ENCODE measurements at regions not wholly inside any gene's neighbourhood (a gene's known extent, or its start where the extent isn't known, plus 50 kb on each side); places are given as distances from the start of the nearest gene placed in this dataset.

- TF ChIP-seq, protein P1, sequence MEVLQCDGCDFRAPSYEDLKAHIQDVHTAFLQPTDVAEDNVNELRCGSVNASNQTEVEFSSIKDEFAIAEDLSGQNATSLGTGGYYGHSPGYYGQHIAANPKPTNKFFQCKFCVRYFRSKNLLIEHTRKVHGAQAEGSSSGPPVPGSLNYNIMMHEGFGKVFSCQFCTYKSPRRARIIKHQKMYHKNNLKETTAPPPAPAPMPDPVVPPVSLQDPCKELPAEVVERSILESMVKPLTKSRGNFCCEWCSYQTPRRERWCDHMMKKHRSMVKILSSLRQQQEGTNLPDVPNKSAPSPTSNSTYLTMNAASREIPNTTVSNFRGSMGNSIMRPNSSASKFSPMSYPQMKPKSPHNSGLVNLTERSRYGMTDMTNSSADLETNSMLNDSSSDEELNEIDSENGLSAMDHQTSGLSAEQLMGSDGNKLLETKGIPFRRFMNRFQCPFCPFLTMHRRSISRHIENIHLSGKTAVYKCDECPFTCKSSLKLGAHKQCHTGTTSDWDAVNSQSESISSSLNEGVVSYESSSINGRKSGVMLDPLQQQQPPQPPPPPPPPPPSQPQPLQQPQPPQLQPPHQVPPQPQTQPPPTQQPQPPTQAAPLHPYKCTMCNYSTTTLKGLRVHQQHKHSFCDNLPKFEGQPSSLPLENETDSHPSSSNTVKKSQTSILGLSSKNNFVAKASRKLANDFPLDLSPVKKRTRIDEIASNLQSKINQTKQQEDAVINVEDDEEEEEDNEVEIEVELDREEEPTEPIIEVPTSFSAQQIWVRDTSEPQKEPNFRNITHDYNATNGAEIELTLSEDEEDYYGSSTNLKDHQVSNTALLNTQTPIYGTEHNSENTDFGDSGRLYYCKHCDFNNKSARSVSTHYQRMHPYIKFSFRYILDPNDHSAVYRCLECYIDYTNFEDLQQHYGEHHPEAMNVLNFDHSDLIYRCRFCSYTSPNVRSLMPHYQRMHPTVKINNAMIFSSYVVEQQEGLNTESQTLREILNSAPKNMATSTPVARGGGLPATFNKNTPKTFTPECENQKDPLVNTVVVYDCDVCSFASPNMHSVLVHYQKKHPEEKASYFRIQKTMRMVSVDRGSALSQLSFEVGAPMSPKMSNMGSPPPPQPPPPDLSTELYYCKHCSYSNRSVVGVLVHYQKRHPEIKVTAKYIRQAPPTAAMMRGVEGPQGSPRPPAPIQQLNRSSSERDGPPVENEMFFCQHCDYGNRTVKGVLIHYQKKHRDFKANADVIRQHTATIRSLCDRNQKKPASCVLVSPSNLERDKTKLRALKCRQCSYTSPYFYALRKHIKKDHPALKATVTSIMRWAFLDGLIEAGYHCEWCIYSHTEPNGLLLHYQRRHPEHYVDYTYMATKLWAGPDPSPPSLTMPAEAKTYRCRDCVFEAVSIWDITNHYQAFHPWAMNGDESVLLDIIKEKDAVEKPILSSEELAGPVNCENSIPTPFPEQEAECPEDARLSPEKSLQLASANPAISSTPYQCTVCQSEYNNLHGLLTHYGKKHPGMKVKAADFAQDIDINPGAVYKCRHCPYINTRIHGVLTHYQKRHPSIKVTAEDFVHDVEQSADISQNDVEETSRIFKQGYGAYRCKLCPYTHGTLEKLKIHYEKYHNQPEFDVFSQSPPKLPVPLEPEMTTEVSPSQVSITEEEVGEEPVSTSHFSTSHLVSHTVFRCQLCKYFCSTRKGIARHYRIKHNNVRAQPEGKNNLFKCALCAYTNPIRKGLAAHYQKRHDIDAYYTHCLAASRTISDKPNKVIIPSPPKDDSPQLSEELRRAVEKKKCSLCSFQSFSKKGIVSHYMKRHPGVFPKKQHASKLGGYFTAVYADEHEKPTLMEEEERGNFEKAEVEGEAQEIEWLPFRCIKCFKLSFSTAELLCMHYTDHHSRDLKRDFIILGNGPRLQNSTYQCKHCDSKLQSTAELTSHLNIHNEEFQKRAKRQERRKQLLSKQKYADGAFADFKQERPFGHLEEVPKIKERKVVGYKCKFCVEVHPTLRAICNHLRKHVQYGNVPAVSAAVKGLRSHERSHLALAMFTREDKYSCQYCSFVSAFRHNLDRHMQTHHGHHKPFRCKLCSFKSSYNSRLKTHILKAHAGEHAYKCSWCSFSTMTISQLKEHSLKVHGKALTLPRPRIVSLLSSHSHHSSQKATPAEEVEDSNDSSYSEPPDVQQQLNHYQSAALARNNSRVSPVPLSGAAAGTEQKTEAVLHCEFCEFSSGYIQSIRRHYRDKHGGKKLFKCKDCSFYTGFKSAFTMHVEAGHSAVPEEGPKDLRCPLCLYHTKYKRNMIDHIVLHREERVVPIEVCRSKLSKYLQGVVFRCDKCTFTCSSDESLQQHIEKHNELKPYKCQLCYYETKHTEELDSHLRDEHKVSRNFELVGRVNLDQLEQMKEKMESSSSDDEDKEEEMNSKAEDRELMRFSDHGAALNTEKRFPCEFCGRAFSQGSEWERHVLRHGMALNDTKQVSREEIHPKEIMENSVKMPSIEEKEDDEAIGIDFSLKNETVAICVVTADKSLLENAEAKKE (CRISPR knock-in tag; IDR thresholded peaks at IDR 0.05) = no peak
- TF ChIP-seq, protein P2, sequence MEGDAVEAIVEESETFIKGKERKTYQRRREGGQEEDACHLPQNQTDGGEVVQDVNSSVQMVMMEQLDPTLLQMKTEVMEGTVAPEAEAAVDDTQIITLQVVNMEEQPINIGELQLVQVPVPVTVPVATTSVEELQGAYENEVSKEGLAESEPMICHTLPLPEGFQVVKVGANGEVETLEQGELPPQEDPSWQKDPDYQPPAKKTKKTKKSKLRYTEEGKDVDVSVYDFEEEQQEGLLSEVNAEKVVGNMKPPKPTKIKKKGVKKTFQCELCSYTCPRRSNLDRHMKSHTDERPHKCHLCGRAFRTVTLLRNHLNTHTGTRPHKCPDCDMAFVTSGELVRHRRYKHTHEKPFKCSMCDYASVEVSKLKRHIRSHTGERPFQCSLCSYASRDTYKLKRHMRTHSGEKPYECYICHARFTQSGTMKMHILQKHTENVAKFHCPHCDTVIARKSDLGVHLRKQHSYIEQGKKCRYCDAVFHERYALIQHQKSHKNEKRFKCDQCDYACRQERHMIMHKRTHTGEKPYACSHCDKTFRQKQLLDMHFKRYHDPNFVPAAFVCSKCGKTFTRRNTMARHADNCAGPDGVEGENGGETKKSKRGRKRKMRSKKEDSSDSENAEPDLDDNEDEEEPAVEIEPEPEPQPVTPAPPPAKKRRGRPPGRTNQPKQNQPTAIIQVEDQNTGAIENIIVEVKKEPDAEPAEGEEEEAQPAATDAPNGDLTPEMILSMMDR (conservative IDR thresholded peaks at IDR 0.05; ENCODE audit: low read depth in 2 of 2) = no peak
- TF ChIP-seq, protein P3, sequence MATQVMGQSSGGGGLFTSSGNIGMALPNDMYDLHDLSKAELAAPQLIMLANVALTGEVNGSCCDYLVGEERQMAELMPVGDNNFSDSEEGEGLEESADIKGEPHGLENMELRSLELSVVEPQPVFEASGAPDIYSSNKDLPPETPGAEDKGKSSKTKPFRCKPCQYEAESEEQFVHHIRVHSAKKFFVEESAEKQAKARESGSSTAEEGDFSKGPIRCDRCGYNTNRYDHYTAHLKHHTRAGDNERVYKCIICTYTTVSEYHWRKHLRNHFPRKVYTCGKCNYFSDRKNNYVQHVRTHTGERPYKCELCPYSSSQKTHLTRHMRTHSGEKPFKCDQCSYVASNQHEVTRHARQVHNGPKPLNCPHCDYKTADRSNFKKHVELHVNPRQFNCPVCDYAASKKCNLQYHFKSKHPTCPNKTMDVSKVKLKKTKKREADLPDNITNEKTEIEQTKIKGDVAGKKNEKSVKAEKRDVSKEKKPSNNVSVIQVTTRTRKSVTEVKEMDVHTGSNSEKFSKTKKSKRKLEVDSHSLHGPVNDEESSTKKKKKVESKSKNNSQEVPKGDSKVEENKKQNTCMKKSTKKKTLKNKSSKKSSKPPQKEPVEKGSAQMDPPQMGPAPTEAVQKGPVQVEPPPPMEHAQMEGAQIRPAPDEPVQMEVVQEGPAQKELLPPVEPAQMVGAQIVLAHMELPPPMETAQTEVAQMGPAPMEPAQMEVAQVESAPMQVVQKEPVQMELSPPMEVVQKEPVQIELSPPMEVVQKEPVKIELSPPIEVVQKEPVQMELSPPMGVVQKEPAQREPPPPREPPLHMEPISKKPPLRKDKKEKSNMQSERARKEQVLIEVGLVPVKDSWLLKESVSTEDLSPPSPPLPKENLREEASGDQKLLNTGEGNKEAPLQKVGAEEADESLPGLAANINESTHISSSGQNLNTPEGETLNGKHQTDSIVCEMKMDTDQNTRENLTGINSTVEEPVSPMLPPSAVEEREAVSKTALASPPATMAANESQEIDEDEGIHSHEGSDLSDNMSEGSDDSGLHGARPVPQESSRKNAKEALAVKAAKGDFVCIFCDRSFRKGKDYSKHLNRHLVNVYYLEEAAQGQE (IDR thresholded peaks at IDR 0.05; ENCODE audit: unreplicated experiment) = no peak
- TF ChIP-seq EZH2 (IDR thresholded peaks at IDR 0.05; ENCODE audit: low read depth, unreplicated experiment) (no peak), POLR2AphosphoS5 (IDR thresholded peaks at IDR 0.05; ENCODE audit: low read depth) (no peak), EZH2phosphoT487 (IDR thresholded peaks at IDR 0.05; ENCODE audit: unreplicated experiment) (no peak), ZNF331 (CRISPR knock-in tag; IDR thresholded peaks at IDR 0.05; ENCODE audit: low read depth) (no peak), CREB1 (CRISPR knock-in tag; IDR thresholded peaks at IDR 0.05; ENCODE audit: low read depth) (no peak), JUNB (IDR thresholded peaks at IDR 0.05; ENCODE audit: unreplicated experiment) (no peak)
These were observed 53.7 kb upstream of the MAGI1 start for GRCh38 chr3:66092175-66092995.

Data from GM23338 (cell line).